ENCODE measurements at regions not wholly inside any gene's neighbourhood (a gene's known extent, or its start where the extent isn't known, plus 50 kb on each side); places are given as distances from the start of the nearest gene placed in this dataset.

- Histone ChIP-seq H2BK15ac (ENCODE audit: low read length) (no peak overlapping the region), H3K23ac (ENCODE audit: insufficient read length) (no peak overlapping the region), H3K14ac (ENCODE audit: insufficient read length) (no peak overlapping the region), H3K27ac (ENCODE audit: low read depth, low read length) (no peak overlapping the region), H2BK12ac (ENCODE audit: low read depth, low read length) (no peak overlapping the region), H3K4ac (replicated peaks; ENCODE audit: insufficient read length, low read depth, low read length) (peak overlapping the region; percentile 24), H2BK120ac (replicated peaks; ENCODE audit: low read depth, low read length) (no peak overlapping the region), H3K79me1 (ENCODE audit: low read depth, low read length) (no peaks in the 10 kb centered on the region), H3K4me3 (ENCODE audit: extremely low read depth in 1 of 4, insufficient read depth in 2 of 4, low read depth in 3 of 4, low read length in 4 of 4) (no peak overlapping the region), H3K36me3 (ENCODE audit: control insufficient read depth in 2 of 4, insufficient read depth in 4 of 4, low read length in 3 of 4) (peaks cover 0 to 8% (median 0%) of the 10 kb centered on the region in 4 experiments; a peak in 2 of 8 replicates), H4K8ac (ENCODE audit: extremely low read depth, insufficient read depth, low read length) (no peak overlapping the region), H3K56ac (replicated peaks; ENCODE audit: insufficient read length, low read depth, low read length) (no peak overlapping the region), H2AK5ac (ENCODE audit: low read depth, low read length) (peak overlapping the region; percentile 84; the same call in 1 of the 2 replicates), H4K20me1 (replicated peaks in 1 of 2; ENCODE audit: control insufficient read depth in 1 of 2, insufficient read depth in 2 of 2, low read length in 2 of 2) (no peaks in the 10 kb centered on the region), H4K5ac (ENCODE audit: insufficient read length, low read depth, low read length) (no peak overlapping the region), H4K91ac (replicated peaks; ENCODE audit: insufficient read length, low read length) (no peak overlapping the region), H3K27me3 (replicated peaks in 1 of 4; ENCODE audit: control insufficient read depth in 3 of 4, extremely low read depth in 1 of 4, insufficient read depth in 3 of 4, low read length in 3 of 4) (no peaks in the 10 kb centered on the region), H2BK20ac (ENCODE audit: low read length) (no peak overlapping the region), H3K9ac (replicated peaks in 1 of 4; ENCODE audit: extremely low read depth in 1 of 4, low read depth in 3 of 4, low read length in 3 of 4) (0 out of 7 replicates have a peak overlapping the region, but pooled peaks of 1 of the 4 experiments have one; percentile 28), H3K4me2 (ENCODE audit: insufficient read depth in 1 of 2, low read depth in 2 of 2, low read length in 2 of 2) (no peak overlapping the region), H3K79me2 (ENCODE audit: control insufficient read depth in 1 of 2, insufficient read depth in 2 of 2, low read length in 2 of 2) (peaks cover 0 to 4% of the 10 kb centered on the region in 2 experiments; a peak in 1 of 4 replicates), H3K4me1 (replicated peaks in 1 of 4; ENCODE audit: control insufficient read depth in 3 of 4, insufficient read depth in 4 of 4, low read length in 3 of 4) (peaks cover 9 to 34% (median 28%) of the 10 kb centered on the region in 4 experiments), H3K18ac (ENCODE audit: extremely low read depth, low read length) (no peak overlapping the region), H2BK5ac (ENCODE audit: low read depth, low read length) (no peak overlapping the region), H3K23me2 (ENCODE audit: low read depth, low read length) (no peaks in the 10 kb centered on the region), H3K9me3 (ENCODE audit: insufficient read depth in 2 of 2, low read depth in 1 of 2, low read length in 1 of 2) (no peaks in the 10 kb centered on the region), H2AFZ (ENCODE audit: low read length) (no peak overlapping the region)
- ChIA-PET CTCF (ENCODE audit: partially characterized antibody) (interaction anchor here (4.0 kb wide), 1 partner anchor 13 kb away, joined by 23 read pairs; no protein-coding TSS in a partner anchor), POLR2A (ENCODE audit: partially characterized antibody) (interaction anchor here (1.2 to 1.8 kb wide), 2 partner anchors 93 to 100 kb away, joined by 3 read pairs; no protein-coding TSS in a partner anchor)
- FAIRE-seq (no peak), DNase-seq (ENCODE audit: low read depth in 1 of 2, low spot score in 2 of 2) (no peak)
- WGBS, 2 experiments (ENCODE audit: extremely low coverage in 1 of 2, insufficient coverage in 1 of 2, insufficient read length in 1 of 2, insufficient replicate concordance in 2 of 2, low coverage in 1 of 2, low lambda C conversion rate in 2 of 2, missing lambda C conversion rate in 1 of 2): 82% methylated on average over 3 of the region's 3 CpGs; no CpG with 5 or more reads in 1 of the 2 experiments
- TF ChIP-seq TAF7 (optimal IDR thresholded peaks at IDR 0.05; ENCODE audit: borderline replicate concordance, low read depth, low read length): no peak
- no peak for TF ChIP-seq YY1 (IDR thresholded peaks at IDR 0.05; ENCODE audit: low read depth, low read length)
- TF ChIP-seq SIX5 (IDR thresholded peaks at IDR 0.05; ENCODE audit: low read depth, low read length): no peak
- no peak for TF ChIP-seq FOSL1 (IDR thresholded peaks at IDR 0.05; ENCODE audit: insufficient read depth, low read depth, low read length)
- TF ChIP-seq E2F6 (IDR thresholded peaks at IDR 0.05): no peak
- TF ChIP-seq SP1 (IDR thresholded peaks at IDR 0.05; ENCODE audit: low read depth, low read length): no peak
- TF ChIP-seq SIRT6 (IDR thresholded peaks at IDR 0.05; ENCODE audit: low read length): no peak
- TF ChIP-seq CBX8 (IDR thresholded peaks at IDR 0.05; ENCODE audit: borderline replicate concordance, low read depth, low read length): no peak
- TF ChIP-seq PHF8 (conservative IDR thresholded peaks at IDR 0.05; ENCODE audit: low read depth, low read length): no peak
- no peak for TF ChIP-seq KDM4A (IDR thresholded peaks at IDR 0.05; ENCODE audit: low read depth, low read length, severe bottlenecking)
- no peak for TF ChIP-seq CBX5 (IDR thresholded peaks at IDR 0.05; ENCODE audit: low read depth, low read length)
- TF ChIP-seq TBP (IDR thresholded peaks at IDR 0.05; ENCODE audit: low read depth, low read length): no peak
- no peak for TF ChIP-seq SP2 (IDR thresholded peaks at IDR 0.05; ENCODE audit: low read length)
Observed at GRCh38 chr18:46266473-46266872, 162.3 kb downstream of the HAUS1 start.

Data from H1 (cell line).